LNCaP clone FGC (cell line): ENCODE measurements at regions not wholly inside any gene's neighbourhood (a gene's known extent, or its start where the extent isn't known, plus 50 kb on each side); places are given as distances from the start of the nearest gene placed in this dataset.

ENCODE experiments used
- DNase-seq: peaks from one replicate; pipeline ENCODE4 v3.0.0-alpha.2; 2011; ENCODE audit warnings: low read depth
- H3K4me3 ChIP-seq: 2 replicates; pipeline ENCODE4 v1.5.1; 2011; ENCODE audit warnings: mild to moderate bottlenecking, low read depth, low read length, control low read depth
- TF ChIP-seq, protein P1 (sequence below): IDR thresholded peaks from 2 replicates; pipeline ENCODE4 v1.5.1; 2012; ENCODE audit warnings: mild to moderate bottlenecking; ENCODE audit not compliant: control insufficient read depth, insufficient read depth; ENCODE audit errors: extremely low read depth

DNA sequence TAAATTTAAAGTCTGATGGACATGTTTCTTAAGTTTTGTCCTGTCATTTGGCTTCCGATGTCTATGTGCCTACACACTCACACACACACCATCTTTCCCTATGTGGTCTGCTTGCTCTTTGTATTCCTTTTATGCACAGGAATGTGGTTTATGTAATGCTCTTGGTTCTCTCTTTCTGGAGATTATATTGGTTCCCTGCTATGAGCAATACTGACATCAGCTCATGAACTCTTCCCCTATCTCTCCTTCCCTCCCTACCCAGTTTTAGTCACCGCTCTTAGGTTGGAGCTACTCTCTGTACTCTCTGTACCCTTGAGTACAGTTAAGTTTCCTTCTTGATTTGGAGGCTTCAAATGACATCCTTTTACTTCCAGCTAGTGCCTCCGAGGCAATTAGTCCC is 77.9 kb upstream of the MVB12B start:
- H3K4me3 ChIP-seq, result no peak overlapping the region
- TF ChIP-seq, protein P1, sequence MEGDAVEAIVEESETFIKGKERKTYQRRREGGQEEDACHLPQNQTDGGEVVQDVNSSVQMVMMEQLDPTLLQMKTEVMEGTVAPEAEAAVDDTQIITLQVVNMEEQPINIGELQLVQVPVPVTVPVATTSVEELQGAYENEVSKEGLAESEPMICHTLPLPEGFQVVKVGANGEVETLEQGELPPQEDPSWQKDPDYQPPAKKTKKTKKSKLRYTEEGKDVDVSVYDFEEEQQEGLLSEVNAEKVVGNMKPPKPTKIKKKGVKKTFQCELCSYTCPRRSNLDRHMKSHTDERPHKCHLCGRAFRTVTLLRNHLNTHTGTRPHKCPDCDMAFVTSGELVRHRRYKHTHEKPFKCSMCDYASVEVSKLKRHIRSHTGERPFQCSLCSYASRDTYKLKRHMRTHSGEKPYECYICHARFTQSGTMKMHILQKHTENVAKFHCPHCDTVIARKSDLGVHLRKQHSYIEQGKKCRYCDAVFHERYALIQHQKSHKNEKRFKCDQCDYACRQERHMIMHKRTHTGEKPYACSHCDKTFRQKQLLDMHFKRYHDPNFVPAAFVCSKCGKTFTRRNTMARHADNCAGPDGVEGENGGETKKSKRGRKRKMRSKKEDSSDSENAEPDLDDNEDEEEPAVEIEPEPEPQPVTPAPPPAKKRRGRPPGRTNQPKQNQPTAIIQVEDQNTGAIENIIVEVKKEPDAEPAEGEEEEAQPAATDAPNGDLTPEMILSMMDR, result no peak
- no peak for DNase-seq

DNA sequence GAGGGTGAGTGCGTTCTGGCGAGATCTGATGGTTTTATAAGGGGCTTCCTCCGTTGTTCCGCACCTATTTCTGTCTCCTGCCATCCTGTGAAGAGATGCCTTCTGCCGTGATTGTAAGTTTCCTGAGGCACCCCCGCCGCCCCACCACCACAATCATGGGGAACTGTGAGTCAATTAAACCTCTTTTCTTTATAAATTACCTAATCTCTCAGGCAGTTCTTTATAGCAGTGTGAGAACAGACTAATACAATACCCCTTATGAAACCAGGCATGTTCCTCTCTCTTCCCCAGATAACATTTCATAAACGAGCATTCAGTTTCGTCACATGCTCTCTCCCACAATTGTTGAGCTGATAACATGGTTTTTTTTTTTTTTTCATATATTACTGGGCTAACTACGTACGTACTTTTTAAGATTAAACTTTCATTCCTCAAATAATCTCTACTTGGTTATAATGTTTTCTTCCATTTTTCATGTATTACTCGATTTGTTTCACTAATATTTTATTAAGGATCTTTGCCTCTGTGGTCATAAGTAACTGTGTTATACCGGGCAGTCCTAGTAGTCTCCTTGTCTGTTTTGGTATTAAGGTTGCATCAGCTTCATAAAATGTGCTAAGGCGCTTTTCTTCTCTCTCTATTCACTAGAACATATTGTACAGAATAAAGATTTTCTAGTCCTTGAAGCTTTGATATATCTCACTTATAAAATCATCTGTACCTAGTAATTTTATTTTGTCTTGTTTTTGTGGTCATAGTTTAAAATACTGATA is 64.9 kb upstream of the MVB12B start:
- TF ChIP-seq, protein P1, result no peak
- no peak overlapping the region for H3K4me3 ChIP-seq
- no peak for DNase-seq

DNA sequence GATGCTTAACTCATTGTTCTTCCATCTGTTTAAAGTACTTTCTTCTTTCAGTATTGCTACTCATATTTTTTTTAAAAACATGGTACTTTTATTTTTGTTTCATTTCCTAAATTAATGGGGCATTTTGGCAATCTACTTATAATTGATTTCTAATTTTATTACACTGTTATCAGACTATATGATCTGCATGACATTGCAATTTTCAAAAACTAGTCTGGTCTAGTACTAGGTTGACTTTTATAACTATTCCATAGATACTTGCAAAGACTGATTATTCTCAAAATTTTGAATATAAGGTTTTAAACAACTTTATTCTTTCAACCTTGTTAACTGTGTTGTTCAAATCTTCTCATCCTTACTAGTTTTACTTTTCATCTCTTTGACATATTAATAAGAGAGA is 63.9 kb upstream of the MVB12B start:
- DNase-seq, result no peak
- no peak overlapping the region for H3K4me3 ChIP-seq
- TF ChIP-seq, protein P1, result no peak

DNA sequence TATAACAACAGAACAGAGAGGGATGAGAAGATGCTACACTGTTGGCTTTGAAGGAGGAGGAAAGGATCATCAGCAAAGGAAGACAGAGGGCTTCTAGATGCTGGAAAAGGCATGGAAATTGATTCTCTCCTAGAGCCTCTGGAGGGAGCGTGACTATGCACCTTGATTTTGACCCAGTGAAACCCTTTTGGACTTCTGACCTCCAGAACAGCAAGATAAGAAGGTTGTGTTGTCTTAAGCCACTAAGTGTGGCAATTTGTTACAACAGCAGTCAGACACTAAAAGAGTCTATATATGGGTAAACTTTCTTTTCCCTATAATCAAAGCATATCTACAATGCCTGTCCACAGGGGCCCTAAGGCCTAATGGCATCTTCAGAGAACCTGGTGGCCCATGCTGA is 56.1 kb upstream of the MVB12B start:
- H3K4me3 ChIP-seq, result no peak overlapping the region
- TF ChIP-seq, protein P1, result no peak
- no peak for DNase-seq

DNA sequence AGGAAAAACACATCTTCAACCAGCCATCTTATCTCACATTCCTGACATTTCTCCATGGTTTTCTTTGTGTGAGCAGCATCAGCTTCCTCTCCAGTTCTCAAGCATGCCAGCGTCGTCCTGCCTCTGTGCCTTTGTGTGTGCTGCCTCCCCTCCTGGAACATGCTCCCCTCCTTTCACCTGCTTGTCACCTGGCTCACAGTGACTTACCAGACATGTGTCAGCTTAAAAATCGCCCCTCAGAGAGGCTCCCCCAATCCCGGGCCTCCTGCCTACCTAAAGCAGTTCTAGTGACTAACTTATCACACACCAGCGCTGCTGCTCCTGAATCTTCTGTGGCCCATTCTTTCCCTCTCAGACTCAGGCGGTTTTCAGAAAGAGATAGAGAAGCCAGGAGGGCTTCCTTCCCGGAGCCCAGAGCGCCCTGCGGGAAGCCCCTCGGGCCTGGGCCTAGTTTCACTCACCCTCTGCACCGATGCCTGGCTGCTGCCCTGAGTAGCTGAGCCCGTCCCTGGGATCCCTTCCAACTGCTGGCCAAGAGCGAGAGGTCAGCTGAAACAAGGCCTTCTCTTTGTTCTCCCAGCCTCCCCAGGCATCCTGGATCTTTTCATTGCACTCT is 51.1 kb upstream of the MVB12B start:
- no peak for DNase-seq
- TF ChIP-seq, protein P1, result no peak
- no peak overlapping the region for H3K4me3 ChIP-seq

DNA sequence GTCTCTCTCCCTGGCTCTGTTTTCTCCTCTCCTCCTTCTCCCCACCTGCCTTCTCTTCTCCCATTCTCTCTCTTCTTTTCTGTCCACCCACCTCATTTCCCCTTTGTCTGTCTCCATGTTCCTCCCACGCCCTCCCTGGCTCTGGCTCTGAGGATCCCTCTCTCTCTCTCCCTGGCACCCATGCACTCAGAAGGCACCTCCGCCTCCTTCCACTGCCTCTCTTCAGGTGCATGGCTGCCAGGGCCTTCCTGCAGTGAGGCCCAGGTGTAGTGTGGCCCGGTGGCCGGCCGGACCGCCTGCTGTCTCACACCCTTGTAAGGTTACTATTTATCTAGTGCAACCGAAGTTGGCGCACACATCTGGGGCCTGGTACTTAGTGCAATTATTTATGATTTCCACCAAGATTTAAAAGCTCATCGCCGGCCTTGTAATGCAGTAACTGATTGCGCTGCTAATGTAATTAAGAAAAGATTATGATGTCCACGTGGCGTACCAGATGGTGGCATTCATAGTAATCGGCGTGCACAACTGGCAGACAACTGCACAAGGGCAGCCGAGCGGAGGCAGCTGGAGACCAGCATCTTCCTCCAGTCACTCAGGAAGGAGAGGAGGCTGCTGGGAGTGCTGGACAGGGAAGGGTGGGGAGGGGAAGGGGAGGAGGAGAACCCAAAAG is 50.4 kb upstream of the MVB12B start:
- TF ChIP-seq, protein P1, result no peak
- no peak for DNase-seq
- no peak overlapping the region for H3K4me3 ChIP-seq
